SK-N-MC (cell line): ENCODE measurements at regions not wholly inside any gene's neighbourhood (a gene's known extent, or its start where the extent isn't known, plus 50 kb on each side); places are given as distances from the start of the nearest gene placed in this dataset.

ENCODE experiments used
- EZH2 ChIP-seq: fragments of 200-600 bp; sonication (generic); IDR thresholded peaks from one replicate; pipeline ENCODE4 v1.6.1; 2017; ENCODE audit warnings: antibody characterized with exemption
- FOXP2 ChIP-seq: optimal IDR thresholded peaks from 2 replicates; pipeline ENCODE3; 2011; ENCODE audit warnings: mild to moderate bottlenecking, moderate library complexity; ENCODE audit not compliant: insufficient read depth; ENCODE audit errors: extremely low read length, control extremely low read depth
- POLR2AphosphoS5 ChIP-seq: IDR thresholded peaks from 2 replicates; pipeline ENCODE4 v1.6.1; 2012; ENCODE audit warnings: mild to moderate bottlenecking, low read depth, low read length, borderline replicate concordance

DNA sequence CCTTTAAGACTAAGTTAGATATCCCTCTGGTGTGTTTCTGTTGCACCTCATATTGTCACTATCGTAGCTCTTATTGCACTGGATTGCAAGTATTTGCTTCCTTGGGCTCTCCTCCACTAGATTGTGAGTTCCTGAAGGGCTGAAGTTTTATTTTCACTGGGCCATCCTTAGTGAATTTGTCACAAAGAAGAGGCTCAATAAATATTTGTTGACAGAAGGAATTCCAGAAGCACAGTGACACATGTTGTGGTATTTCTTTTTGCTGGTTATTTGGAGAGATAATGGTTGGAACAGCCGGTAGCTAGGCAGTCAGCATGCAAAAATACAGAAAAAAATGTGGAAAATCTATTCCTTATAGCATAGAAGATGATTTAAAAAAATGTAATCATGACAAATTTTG is 129.9 kb upstream of the ZRANB2 start:
- TF ChIP-seq EZH2 (no peak), POLR2AphosphoS5 (no peak), FOXP2 (no peak)
